Thoracic aorta (tissue), 2 donors: ENCODE measurements at regions not wholly inside any gene's neighbourhood (a gene's known extent, or its start where the extent isn't known, plus 50 kb on each side); places are given as distances from the start of the nearest gene placed in this dataset.

ENCODE experiments used
- ATAC-seq: fragments of 150-250 bp; one replicate; pipeline ENCODE4 v1.8.0; 2017; ENCODE audit warnings: low read depth; ENCODE audit not compliant: insufficient number of reproducible peaks, low FRiP score
- DNase-seq: peaks from one replicate; pipeline ENCODE4 v3.0.0-alpha.2; 2020; ENCODE audit warnings: low spot score
- H3K27ac ChIP-seq, 2 donors: fragments of 200-600 bp; sonication (generic); 1 replicate in 1 of 2; 2 replicates in 1 of 2; pipeline ENCODE4 v1.5.1; 2016; ENCODE audit warnings: mild to moderate bottlenecking in 2 of 2, moderate library complexity in 2 of 2
- H3K27me3 ChIP-seq: fragments of 200-600 bp; sonication (generic); replicated peaks from 2 replicates; pipeline ENCODE4 v1.6.0; 2016; ENCODE audit warnings: mild to moderate bottlenecking; ENCODE audit not compliant: insufficient read depth
- H3K36me3 ChIP-seq: fragments of 200-600 bp; sonication (generic); one replicate; pipeline ENCODE4 v1.5.1; 2016
- H3K4me1 ChIP-seq, 2 donors: fragments of 200-600 bp; sonication (generic); 1 replicate in 1 of 2; 2 replicates in 1 of 2; pipeline versions ENCODE4 v1.5.1 to v1.6.0; 2016; ENCODE audit warnings: low read depth in 2 of 2, mild to moderate bottlenecking in 1 of 2; ENCODE audit not compliant: control insufficient read depth in 1 of 2
- H3K4me3 ChIP-seq: fragments of 200-600 bp; sonication (generic); 2 replicates; pipeline ENCODE4 v1.5.1; 2016; ENCODE audit warnings: mild to moderate bottlenecking
- H3K9me3 ChIP-seq: fragments of 200-600 bp; sonication (generic); 2 replicates; pipeline ENCODE4 v1.5.1; 2016
- CTCF ChIP-seq: fragments of 200-600 bp; sonication (generic); IDR thresholded peaks from one replicate; pipeline ENCODE4 v1.5.1; 2019; ENCODE audit warnings: antibody characterized with exemption

GRCh38 chr4:62454535-62454934 lies 1254.4 kb downstream of the ADGRL3 start:
- no peaks in the 10 kb centered on the region for H3K36me3 ChIP-seq
- DNase-seq (no peak), ATAC-seq (no peak)
- H3K27ac ChIP-seq: no peak overlapping the region
- H3K4me1 ChIP-seq: no peaks in the 10 kb centered on the region
- no peak overlapping the region for H3K4me3 ChIP-seq
- no peaks in the 10 kb centered on the region for H3K9me3 ChIP-seq
- no peaks in the 10 kb centered on the region for H3K27me3 ChIP-seq
- no peak for TF ChIP-seq CTCF

- H3K27me3 ChIP-seq: no peaks in the 10 kb centered on the region
- ATAC-seq (no peak), DNase-seq (no peak)
- H3K36me3 ChIP-seq: no peaks in the 10 kb centered on the region
- no peak overlapping the region for H3K27ac ChIP-seq
- H3K4me1 ChIP-seq: no peaks in the 10 kb centered on the region
- H3K4me3 ChIP-seq: no peak overlapping the region
- no peak for TF ChIP-seq CTCF
- no peaks in the 10 kb centered on the region for H3K9me3 ChIP-seq
Measured at GRCh38 chr4:62450740-62451139, 1250.6 kb downstream of the ADGRL3 start.

- Histone ChIP-seq H3K36me3 (no peaks in the 10 kb centered on the region), H3K4me1 (no peaks in the 10 kb centered on the region), H3K27ac (no peak overlapping the region), H3K4me3 (no peak overlapping the region), H3K27me3 (no peaks in the 10 kb centered on the region), H3K9me3 (no peaks in the 10 kb centered on the region)
- no peak for ATAC-seq
- no peak for DNase-seq
- TF ChIP-seq CTCF: no peak
Measured at GRCh38 chr4:62449538-62449937, 1249.4 kb downstream of the ADGRL3 start.

- no peak overlapping the region for H3K27ac ChIP-seq
- no peaks in the 10 kb centered on the region for H3K27me3 ChIP-seq
- DNase-seq (no peak), ATAC-seq (no peak)
- H3K4me1 ChIP-seq: no peaks in the 10 kb centered on the region
- no peak for TF ChIP-seq CTCF
- H3K36me3 ChIP-seq: no peaks in the 10 kb centered on the region
- no peak overlapping the region for H3K4me3 ChIP-seq
- H3K9me3 ChIP-seq: no peaks in the 10 kb centered on the region
Measured at GRCh38 chr4:62448911-62449310, 1248.8 kb downstream of the ADGRL3 start.

GRCh38 chr4:62439051-62439450 lies 1238.9 kb downstream of the ADGRL3 start:
- peak overlapping the region in 1 of 2 donors; percentile 14 for H3K27ac ChIP-seq
- DNase-seq (no peak), ATAC-seq (no peak)
- H3K9me3 ChIP-seq: peaks cover 8% of the 10 kb centered on the region
- TF ChIP-seq CTCF: no peak
- peaks cover 9 to 14% of the 10 kb centered on the region in 2 donors for H3K4me1 ChIP-seq
- no peaks in the 10 kb centered on the region for H3K27me3 ChIP-seq
- no peak overlapping the region for H3K4me3 ChIP-seq
- no peaks in the 10 kb centered on the region for H3K36me3 ChIP-seq
